ENCODE measurements at regions not wholly inside any gene's neighbourhood (a gene's known extent, or its start where the extent isn't known, plus 50 kb on each side); places are given as distances from the start of the nearest gene placed in this dataset.

- H3K79me2 ChIP-seq (ENCODE audit: control insufficient read depth, insufficient read depth, low read length) = no peaks in the 10 kb centered on the region
- no peak overlapping the region for H2AFZ ChIP-seq (ENCODE audit: low read length)
- H3K4me1 ChIP-seq (ENCODE audit: control insufficient read depth, extremely low read depth, insufficient read depth, low read length) = peaks cover 8% of the 10 kb centered on the region
- no peaks in the 10 kb centered on the region for H4K20me1 ChIP-seq (ENCODE audit: control insufficient read depth, extremely low read depth, insufficient read depth, low read length)
- no peak for DNase-seq (ENCODE audit: low read depth in 2 of 2)
- H3K27me3 ChIP-seq (ENCODE audit: control insufficient read depth, insufficient read depth, low read length) = peaks cover 2% of the 10 kb centered on the region
- H3K9me3 ChIP-seq (ENCODE audit: control insufficient read depth, insufficient read depth, low read depth, low read length) = no peaks in the 10 kb centered on the region
- no peak overlapping the region for H3K9ac ChIP-seq (ENCODE audit: insufficient read depth, low read length)
- H3K36me3 ChIP-seq (ENCODE audit: control insufficient read depth, insufficient read depth, low read length) = no peaks in the 10 kb centered on the region
- H3K4me3 ChIP-seq (replicated peaks in 1 of 4; ENCODE audit: control extremely low read depth in 1 of 4, insufficient read depth in 1 of 4, low read depth in 3 of 4, low read length in 4 of 4) = no peak overlapping the region
- H3K4me2 ChIP-seq (ENCODE audit: extremely low read depth, insufficient read depth, low read length) = no peak overlapping the region
- no peak for TF ChIP-seq CTCF (conservative IDR thresholded peaks at IDR 0.05 in 1 of 2, IDR thresholded peaks at IDR 0.05 in 1 of 2; ENCODE audit: low read depth in 1 of 2, low read length in 2 of 2)
- no peak for TF ChIP-seq EZH2 (IDR thresholded peaks at IDR 0.05; ENCODE audit: low read length, missing control alignments)
- H3K27ac ChIP-seq (ENCODE audit: insufficient read depth, low read length) = no peak overlapping the region
Observed at GRCh38 chr3:186457236-186457635, 86.9 kb downstream of the CRYGS start.

- no peaks in the 10 kb centered on the region for H3K9me3 ChIP-seq (ENCODE audit: control insufficient read depth, insufficient read depth, low read depth, low read length)
- TF ChIP-seq EZH2 (IDR thresholded peaks at IDR 0.05; ENCODE audit: low read length, missing control alignments) = no peak
- no peak for TF ChIP-seq CTCF (conservative IDR thresholded peaks at IDR 0.05 in 1 of 2, IDR thresholded peaks at IDR 0.05 in 1 of 2; ENCODE audit: low read depth in 1 of 2, low read length in 2 of 2)
- H2AFZ ChIP-seq (ENCODE audit: low read length) = no peak overlapping the region
- H3K4me3 ChIP-seq (replicated peaks in 1 of 4; ENCODE audit: control extremely low read depth in 1 of 4, insufficient read depth in 1 of 4, low read depth in 3 of 4, low read length in 4 of 4) = no peak overlapping the region
- peaks cover 8% of the 10 kb centered on the region for H3K4me1 ChIP-seq (ENCODE audit: control insufficient read depth, extremely low read depth, insufficient read depth, low read length)
- no peak overlapping the region for H3K4me2 ChIP-seq (ENCODE audit: extremely low read depth, insufficient read depth, low read length)
- H3K79me2 ChIP-seq (ENCODE audit: control insufficient read depth, insufficient read depth, low read length) = no peaks in the 10 kb centered on the region
- H3K27ac ChIP-seq (ENCODE audit: insufficient read depth, low read length) = no peak overlapping the region
- H3K36me3 ChIP-seq (ENCODE audit: control insufficient read depth, insufficient read depth, low read length) = no peaks in the 10 kb centered on the region
- no peak for DNase-seq (ENCODE audit: low read depth in 2 of 2)
- H3K27me3 ChIP-seq (ENCODE audit: control insufficient read depth, insufficient read depth, low read length) = peaks cover 2% of the 10 kb centered on the region
- no peak overlapping the region for H3K9ac ChIP-seq (ENCODE audit: insufficient read depth, low read length)
- H4K20me1 ChIP-seq (ENCODE audit: control insufficient read depth, extremely low read depth, insufficient read depth, low read length) = no peaks in the 10 kb centered on the region
Observed at GRCh38 chr3:186456731-186457191, 87.4 kb downstream of the CRYGS start.

GRCh38 chr3:186454881-186455703 is 89.1 kb downstream of the CRYGS start:
- H3K4me3 ChIP-seq (replicated peaks in 1 of 4; ENCODE audit: control extremely low read depth in 1 of 4, insufficient read depth in 1 of 4, low read depth in 3 of 4, low read length in 4 of 4) = no peak overlapping the region
- peaks cover 8% of the 10 kb centered on the region for H3K4me1 ChIP-seq (ENCODE audit: control insufficient read depth, extremely low read depth, insufficient read depth, low read length)
- no peak overlapping the region for H2AFZ ChIP-seq (ENCODE audit: low read length)
- H3K36me3 ChIP-seq (ENCODE audit: control insufficient read depth, insufficient read depth, low read length) = no peaks in the 10 kb centered on the region
- H3K27ac ChIP-seq (ENCODE audit: insufficient read depth, low read length) = no peak overlapping the region
- TF ChIP-seq EZH2 (IDR thresholded peaks at IDR 0.05; ENCODE audit: low read length, missing control alignments) (no peak), CTCF (conservative IDR thresholded peaks at IDR 0.05 in 1 of 2, IDR thresholded peaks at IDR 0.05 in 1 of 2; ENCODE audit: low read depth in 1 of 2, low read length in 2 of 2) (no peak)
- DNase-seq (ENCODE audit: low read depth in 2 of 2) = no peak
- H3K9me3 ChIP-seq (ENCODE audit: control insufficient read depth, insufficient read depth, low read depth, low read length) = no peaks in the 10 kb centered on the region
- H3K79me2 ChIP-seq (ENCODE audit: control insufficient read depth, insufficient read depth, low read length) = no peaks in the 10 kb centered on the region
- H3K9ac ChIP-seq (ENCODE audit: insufficient read depth, low read length) = no peak overlapping the region
- no peak overlapping the region for H3K4me2 ChIP-seq (ENCODE audit: extremely low read depth, insufficient read depth, low read length)
- peaks cover 2% of the 10 kb centered on the region for H3K27me3 ChIP-seq (ENCODE audit: control insufficient read depth, insufficient read depth, low read length)
- no peaks in the 10 kb centered on the region for H4K20me1 ChIP-seq (ENCODE audit: control insufficient read depth, extremely low read depth, insufficient read depth, low read length)
